ENCODE measurements at regions not wholly inside any gene's neighbourhood (a gene's known extent, or its start where the extent isn't known, plus 50 kb on each side); places are given as distances from the start of the nearest gene placed in this dataset.

GRCh38 chr2:183937220-183937619 lies 661.1 kb upstream of the ZNF804A start:
- TF ChIP-seq REST (IDR thresholded peaks at IDR 0.05; ENCODE audit: low read depth) = no peak
- TF ChIP-seq FOXM1 (IDR thresholded peaks at IDR 0.05; ENCODE audit: borderline replicate concordance, low read depth) = no peak
- TF ChIP-seq TAF1 (IDR thresholded peaks at IDR 0.05; ENCODE audit: low read depth) = no peak
- TF ChIP-seq ZBTB7A (IDR thresholded peaks at IDR 0.05; ENCODE audit: low read depth) = no peak
- TF ChIP-seq, protein P1, sequence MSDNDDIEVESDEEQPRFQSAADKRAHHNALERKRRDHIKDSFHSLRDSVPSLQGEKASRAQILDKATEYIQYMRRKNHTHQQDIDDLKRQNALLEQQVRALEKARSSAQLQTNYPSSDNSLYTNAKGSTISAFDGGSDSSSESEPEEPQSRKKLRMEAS (IDR thresholded peaks at IDR 0.05) = no peak
- TF ChIP-seq CEBPB (IDR thresholded peaks at IDR 0.05) = no peak
- no peak for TF ChIP-seq EGR1 (IDR thresholded peaks at IDR 0.05)
- no peak for TF ChIP-seq CREB1 (IDR thresholded peaks at IDR 0.05; ENCODE audit: low read depth)
- no peak for TF ChIP-seq YY1 (IDR thresholded peaks at IDR 0.05; ENCODE audit: low read depth)
- TF ChIP-seq EP300 (IDR thresholded peaks at IDR 0.05; ENCODE audit: borderline replicate concordance) = no peak
- TF ChIP-seq TEAD4 (IDR thresholded peaks at IDR 0.05) = no peak
- no peak for TF ChIP-seq TCF12 (IDR thresholded peaks at IDR 0.05; ENCODE audit: low read depth)
